Peyer's patch (tissue), 4 donors: ENCODE measurements at regions not wholly inside any gene's neighbourhood (a gene's known extent, or its start where the extent isn't known, plus 50 kb on each side); places are given as distances from the start of the nearest gene placed in this dataset.

Source experiments
- CTCF ChIP-seq, 6 experiments: fragments of 450-650 bp in 4 of 6; fragments of 200-600 bp in 2 of 6; sonication (generic) in 1 of 6; IDR thresholded peaks; one replicate each; pipeline ENCODE4 v1.5.1; 2017 to 2019; ENCODE audit warnings: antibody characterized with exemption in 6 of 6, mild to moderate bottlenecking in 3 of 6, moderate library complexity in 1 of 6
- POLR2A ChIP-seq, 2 donors: fragments of 450-650 bp; IDR thresholded peaks; one replicate each; pipeline ENCODE4 v1.5.1; 2017; ENCODE audit warnings: antibody characterized with exemption in 2 of 2, mild to moderate bottlenecking in 2 of 2, moderate library complexity in 2 of 2

GRCh38 chr3:72054976-72055375, 270.0 kb upstream of the PROK2 start:
- no peak for TF ChIP-seq POLR2A (IDR thresholded peaks at IDR 0.05)
- no peak for TF ChIP-seq CTCF (IDR thresholded peaks at IDR 0.05)
